K562 (cell line): ENCODE measurements at regions not wholly inside any gene's neighbourhood (a gene's known extent, or its start where the extent isn't known, plus 50 kb on each side); places are given as distances from the start of the nearest gene placed in this dataset.
A peak's percentile ranks its signal among the peaks of the same experiment; 100 is the strongest.

Experiments
- ATAC-seq: fragments of 200-7000 bp; cut with Tn5 transposase; 3 replicates; pipeline ENCODE4 v1.9.1; 2020; ENCODE audit warnings: moderate library complexity
- BruUV-seq: library from RNA; stranded (reverse); fragments of 400-500 nt; replicated peaks from 2 replicates; lab custom pipeline; 2021; lab: Mats Ljungman, UMichigan
- CTCF ChIA-PET: fragments of 300-600 bp; formaldehyde crosslinking; extraction: SDS; loops from one replicate; lab custom pipeline; 2021; ENCODE audit warnings: low intra/inter-chr PET ratio; lab: Yijun Ruan, JAX
- POLR2A ChIA-PET: fragments of 300-600, 350-650 bp; sonication (Branson Sonifier 250); formaldehyde crosslinking; extraction: SDS; loops from one replicate; lab custom pipeline; 2021; ENCODE audit warnings: antibody characterized with exemption, inconsistent platforms; lab: Yijun Ruan, JAX
- DNase-seq, 4 experiments: peaks; one replicate each; pipeline versions ENCODE4 v3.0.0 to v3.0.0-alpha.2; 2011 to 2018; ENCODE audit warnings: low spot score in 3 of 4, mixed read lengths in 3 of 4; ENCODE audit errors: extremely low read depth in 1 of 4
- FAIRE-seq: peaks from 2 replicates; lab custom pipeline; 2011; peaks lifted over from hg19 to GRCh38; lab: Jason Lieb, UNC
- H2AFZ ChIP-seq: 2 replicates; pipeline ENCODE4 v1.6.0; 2011; ENCODE audit warnings: low read depth, low read length, control low read depth, inconsistent platforms
- H3K27ac ChIP-seq: fragments of 200-600 bp; 3 replicates; pipeline ENCODE4 v1.8.0; 2011; ENCODE audit warnings: low read depth, mild to moderate bottlenecking, control low read depth, inconsistent platforms, low read length, moderate library complexity, mixed read lengths; ENCODE audit errors: extremely low read depth
- H3K27me3 ChIP-seq, 2 experiments: fragments of 300-600 bp in 1 of 2; 2 replicates in 1 of 2; 3 replicates in 1 of 2; pipeline versions ENCODE4 v1.6.0 to v1.8.0; 2011; ENCODE audit warnings: inconsistent platforms in 2 of 2, low read length in 2 of 2, mild to moderate bottlenecking in 1 of 2, mixed read lengths in 1 of 2, moderate library complexity in 1 of 2; ENCODE audit not compliant: control insufficient read depth in 2 of 2, insufficient read depth in 2 of 2
- H3K36me3 ChIP-seq: fragments of 300-600 bp; 3 replicates; pipeline ENCODE4 v1.8.0; 2011; ENCODE audit warnings: mild to moderate bottlenecking, low read length, inconsistent platforms; ENCODE audit not compliant: control insufficient read depth, insufficient read depth
- H3K4me1 ChIP-seq, 2 experiments: fragments of 200-600 bp in 1 of 2; replicated peaks in 1 of 2; 2 replicates in 1 of 2; 3 replicates in 1 of 2; pipeline versions ENCODE4 v1.5.1 to v1.8.0; 2011; ENCODE audit warnings: inconsistent platforms in 2 of 2, low read length in 2 of 2, mild to moderate bottlenecking in 1 of 2, mixed read lengths in 1 of 2, moderate library complexity in 1 of 2; ENCODE audit not compliant: control insufficient read depth in 2 of 2, insufficient read depth in 2 of 2
- H3K4me2 ChIP-seq: 2 replicates; pipeline ENCODE4 v1.6.1; 2011; ENCODE audit warnings: low read length, control low read depth, inconsistent platforms, mixed read lengths; ENCODE audit not compliant: insufficient read depth
- H3K4me3 ChIP-seq: fragments of 200-600 bp; sonication (generic), shearing (Covaris generic); 2 replicates; pipeline ENCODE4 v1.5.1; 2016; ENCODE audit warnings: control low read depth, inconsistent platforms
- H3K79me2 ChIP-seq: fragments of 200-600 bp; 3 replicates; pipeline ENCODE4 v1.8.0; 2011; ENCODE audit warnings: low read length, inconsistent platforms; ENCODE audit not compliant: control insufficient read depth, insufficient read depth
- H3K9ac ChIP-seq, 2 experiments: 2 replicates each; pipeline versions ENCODE4 v1.6.0 to v1.6.1; 2011; ENCODE audit warnings: low read depth in 2 of 2, low read length in 2 of 2, control low read depth in 1 of 2, inconsistent platforms in 1 of 2, mild to moderate bottlenecking in 1 of 2, mixed read lengths in 1 of 2; ENCODE audit not compliant: insufficient read depth in 1 of 2
- H3K9me1 ChIP-seq: one replicate; pipeline ENCODE4 v1.6.0; 2011; ENCODE audit warnings: inconsistent platforms, mild to moderate bottlenecking, low read length, moderate library complexity; ENCODE audit not compliant: control insufficient read depth, insufficient read depth
- H3K9me3 ChIP-seq: replicated peaks from 2 replicates; pipeline ENCODE4 v1.5.1; 2011; ENCODE audit warnings: low read depth, low read length, inconsistent platforms; ENCODE audit not compliant: control insufficient read depth, insufficient read depth
- H4K20me1 ChIP-seq: replicated peaks from 2 replicates; pipeline ENCODE4 v1.6.1; 2011; ENCODE audit warnings: low read length, inconsistent platforms, mixed read lengths; ENCODE audit not compliant: control insufficient read depth, insufficient read depth
- CBX2 ChIP-seq: fragments of 200-600 bp; sonication (generic); IDR thresholded peaks from one replicate; pipeline ENCODE4 v1.6.1; 2012; ENCODE audit warnings: mild to moderate bottlenecking, low read length, inconsistent platforms; ENCODE audit not compliant: insufficient read depth, poor library complexity, severe bottlenecking
- FIP1L1 ChIP-seq: fragments of 200-400 bp; formaldehyde crosslinking; IDR thresholded peaks from 2 replicates; pipeline ENCODE4 v1.6.1; 2018; ENCODE audit warnings: mild to moderate bottlenecking, low read depth, low read length; ENCODE audit not compliant: poor library complexity, severe bottlenecking
- NFIC ChIP-seq: fragments of 450-650 bp; IDR thresholded peaks from 2 replicates; pipeline ENCODE4 v1.6.1; 2017; ENCODE audit warnings: mild to moderate bottlenecking, inconsistent platforms
- XRCC3 ChIP-seq: fragments of 450-650 bp; IDR thresholded peaks from 2 replicates; pipeline ENCODE4 v1.6.1; 2017; ENCODE audit warnings: mild to moderate bottlenecking, moderate library complexity
- XRCC5 ChIP-seq: fragments of 200-400 bp; formaldehyde crosslinking; IDR thresholded peaks from 2 replicates; pipeline ENCODE4 v1.6.1; 2017; ENCODE audit warnings: low read depth, mild to moderate bottlenecking, low read length
- ZSCAN29 ChIP-seq: fragments of 450-650 bp; IDR thresholded peaks from 2 replicates; pipeline ENCODE4 v1.6.1; 2017
- WGBS: fragments of 100-300 bp; shearing (Covaris generic); methylation state at CpG from one replicate; pipeline ENCODE4 v1.1.6; 2016; ENCODE audit warnings: low coverage, mixed read lengths; ENCODE audit not compliant: insufficient coverage; ENCODE audit errors: missing lambda C conversion rate; 5-methylcytosine and 5-hydroxymethylcytosine counted together
- in situ Hi-C: fragments of 300-500 bp; cut with MboI; formaldehyde crosslinking; loops from 4 replicates; pipeline ENCODE4 v1.15.0; 2018; ENCODE audit warnings: inconsistent platforms, mixed read lengths
- intact Hi-C: fragments of 100-400 bp; cut with micrococcal nuclease; formaldehyde crosslinking; loops from 2 replicates; pipeline ENCODE4 v1.14.2; 2022

GRCh38 chr7:80330434-80330833, 181.4 kb downstream of the GNAT3 start:
- POLR2A ChIA-PET = no interaction called here
- no peaks in the 10 kb centered on the region for H3K9me3 ChIP-seq
- intact Hi-C loops (no loop called here), in situ Hi-C loops (no loop called here)
- no peak for ATAC-seq
- H3K36me3 ChIP-seq = no peaks in the 10 kb centered on the region
- TF ChIP-seq FIP1L1 (no peak), XRCC3 (no peak)
- TF ChIP-seq, all 486 proteins: peak for 0
- Histone ChIP-seq H3K27me3 (no peaks in the 10 kb centered on the region), H3K4me2 (no peak overlapping the region), H3K9ac (no peak overlapping the region), H4K20me1 (no peaks in the 10 kb centered on the region), H3K79me2 (no peaks in the 10 kb centered on the region), H3K9me1 (no peaks in the 10 kb centered on the region), H2AFZ (no peak overlapping the region), H3K4me3 (no peak overlapping the region), H3K27ac (no peak overlapping the region), H3K4me1 (no peaks in the 10 kb centered on the region)
- CTCF ChIA-PET = no interaction called here
- no TSS peak for BruUV-seq
- FAIRE-seq = no peak
- DNase-seq = no peak

- no peaks in the 10 kb centered on the region for H3K9me3 ChIP-seq
- H3K9me1 ChIP-seq = no peaks in the 10 kb centered on the region
- ChIA-PET POLR2A (no interaction called here), CTCF (no interaction called here)
- H3K36me3 ChIP-seq = no peaks in the 10 kb centered on the region
- WGBS = 2% methylated on average over 3 of the region's 3 CpGs
- no peaks in the 10 kb centered on the region for H3K27me3 ChIP-seq
- ATAC-seq (no peak), DNase-seq (no peak), FAIRE-seq (no peak)
- no peaks in the 10 kb centered on the region for H3K79me2 ChIP-seq
- TF ChIP-seq XRCC5 (no peak), ZSCAN29 (no peak), CBX2 (no peak), NFIC (0 out of 2 replicates have a peak, but pooled peaks have one; percentile 27)
- no peaks in the 10 kb centered on the region for H4K20me1 ChIP-seq
- no peaks in the 10 kb centered on the region for H3K4me1 ChIP-seq
- no peak overlapping the region for H3K27ac ChIP-seq
- in situ Hi-C loops = no loop called here
- BruUV-seq = no TSS peak
- no peak overlapping the region for H3K9ac ChIP-seq
- H2AFZ ChIP-seq = no peak overlapping the region
- no peak overlapping the region for H3K4me3 ChIP-seq
- intact Hi-C loops = no loop called here
- no peak overlapping the region for H3K4me2 ChIP-seq
These were observed 187.8 kb downstream of the GNAT3 start for GRCh38 chr7:80324032-80324431.
